Cerebellar cortex (tissue), 1 donor: ENCODE measurements at regions not wholly inside any gene's neighbourhood (a gene's known extent, or its start where the extent isn't known, plus 50 kb on each side); places are given as distances from the start of the nearest gene placed in this dataset.
"Not testable (repeated sequence)": the region's sequence is repeated elsewhere in the genome, so short reads cannot be mapped to it uniquely, and the experiment has no call there.

Source experiments
- DNase-seq: peaks from one replicate; pipeline ENCODE4 v3.0.0-alpha.2; 2015; ENCODE audit warnings: low spot score

DNA sequence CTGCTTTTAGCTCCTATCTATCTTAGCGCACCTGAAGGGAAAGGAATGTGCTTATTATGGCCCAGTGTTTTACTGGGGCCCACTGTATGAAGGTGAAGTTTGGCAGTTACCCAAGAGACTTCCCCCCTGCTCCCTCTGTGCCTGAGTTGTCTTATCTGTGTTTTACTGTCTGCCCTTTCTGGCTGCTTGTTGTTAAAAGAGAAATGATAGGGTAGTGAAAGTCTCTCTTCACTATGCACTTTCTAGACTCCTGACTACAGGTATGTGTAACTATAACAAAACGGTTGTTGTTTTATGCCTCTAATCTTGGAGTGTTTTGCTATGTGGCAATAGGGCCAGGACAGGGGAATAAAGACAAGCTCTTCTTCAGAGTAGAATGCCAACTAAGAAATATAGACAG, 326.9 kb downstream of the KIF20B start:
- no peak for DNase-seq

GRCh38 chr10:90031776-90032175, 330.4 kb downstream of the KIF20B start:
- no peak for DNase-seq

DNA sequence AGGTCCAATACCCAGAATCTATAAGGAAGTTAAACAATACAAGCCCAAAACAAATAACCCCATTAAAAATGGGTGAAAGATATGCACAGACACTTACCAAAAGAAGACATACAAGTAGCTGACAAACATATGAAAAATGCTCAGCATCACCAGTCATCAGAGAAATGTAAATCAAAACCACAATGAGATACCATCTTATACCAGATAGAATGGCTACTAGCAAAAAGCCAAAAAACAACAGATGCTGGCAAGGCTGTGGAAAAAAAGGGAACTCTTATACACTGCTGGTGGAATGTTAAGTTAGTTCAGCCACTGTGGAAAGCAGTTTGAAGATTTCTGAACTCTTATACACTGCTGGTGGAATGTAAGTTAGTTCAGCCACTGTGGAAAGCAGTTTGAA, 331.1 kb downstream of the KIF20B start:
- no peak for DNase-seq

DNA sequence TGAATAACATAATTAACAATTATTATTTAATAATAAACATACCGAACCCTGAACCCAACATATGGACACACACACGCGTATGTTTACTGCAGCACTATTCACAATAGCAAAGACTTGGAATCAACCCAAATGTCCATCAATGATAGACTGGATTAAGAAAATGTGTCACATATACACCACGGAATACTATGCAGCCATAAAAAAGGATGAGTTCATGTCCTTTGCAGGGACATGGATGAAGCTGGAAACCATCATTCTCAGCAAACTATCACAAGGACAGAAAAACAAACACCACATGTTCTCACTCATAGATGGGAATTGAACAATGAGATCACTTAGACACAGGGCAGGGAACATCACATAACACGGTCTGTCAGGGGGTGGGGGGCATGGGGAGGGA, 333.5 kb downstream of the KIF20B start:
- not testable (repeated sequence) for DNase-seq

GRCh38 chr10:90041585-90041984, 340.2 kb downstream of the KIF20B start:
- no peak for DNase-seq

- DNase-seq = no peak
Observed at GRCh38 chr10:90042075-90042474, 340.7 kb downstream of the KIF20B start.

DNA sequence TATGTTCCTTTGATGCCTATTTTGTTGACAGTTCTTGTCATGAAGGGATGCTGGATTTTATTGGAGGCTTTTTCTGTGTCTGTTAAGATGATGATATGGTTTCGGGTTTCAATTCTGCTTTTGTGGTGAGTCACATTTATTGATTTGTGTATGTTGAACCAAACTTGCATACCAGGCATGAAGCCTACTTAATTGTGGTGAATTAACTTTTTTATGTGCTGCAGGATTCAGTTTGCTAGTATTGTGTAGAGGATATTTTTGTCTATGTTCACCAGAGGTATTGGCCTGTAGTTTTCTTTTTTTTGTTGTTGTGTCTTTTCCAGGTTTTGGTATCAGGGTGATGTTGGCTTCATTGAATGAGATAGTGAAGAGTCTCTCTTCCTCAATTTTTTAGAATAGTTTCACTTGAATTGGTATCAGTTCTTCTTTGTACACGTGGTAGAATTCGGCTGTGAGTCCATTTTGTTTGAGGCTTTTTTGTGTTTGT, 345.9 kb downstream of the KIF20B start:
- DNase-seq = no peak

DNA sequence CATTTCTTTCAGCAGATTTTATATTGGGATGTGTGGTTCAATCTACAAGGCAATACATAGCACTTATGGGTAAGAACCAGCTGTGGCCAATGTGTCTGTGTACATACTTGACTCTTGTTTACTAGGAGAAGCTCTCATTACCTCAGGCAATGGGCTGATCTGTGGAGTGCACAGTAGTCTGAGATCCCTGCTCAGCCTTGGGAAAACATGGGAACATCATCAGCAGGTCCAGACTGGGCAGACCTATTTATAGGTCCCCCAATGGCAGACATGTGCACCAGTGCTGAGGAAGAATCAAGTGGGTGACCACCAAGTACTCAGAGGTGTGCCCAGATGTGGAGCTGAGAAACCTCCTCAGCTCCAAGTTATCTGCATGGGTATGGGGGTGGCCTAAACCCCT, 349.7 kb downstream of the KIF20B start:
- DNase-seq = no peak

- DNase-seq = no peak
Observed at GRCh38 chr10:90051474-90051873, 350.1 kb downstream of the KIF20B start.

DNA sequence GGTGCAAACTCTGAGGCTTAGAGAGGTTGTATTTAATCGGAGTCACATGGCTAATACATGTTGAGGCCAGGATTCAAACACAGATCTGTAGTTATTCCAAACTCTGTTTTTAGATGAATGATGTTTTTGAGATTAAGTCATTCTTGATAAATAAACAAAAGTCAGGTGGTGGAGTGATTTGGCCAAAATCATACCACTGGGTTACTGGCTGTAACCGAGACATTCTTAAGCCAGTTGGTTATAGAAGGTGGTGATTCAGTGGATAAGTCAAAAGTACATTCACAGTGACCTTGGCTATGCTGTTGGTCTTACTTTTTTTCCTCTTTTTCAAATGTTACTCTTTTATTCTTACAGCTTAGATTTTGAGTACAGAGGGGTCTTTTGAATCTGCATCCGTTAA, 361.4 kb downstream of the KIF20B start:
- no peak for DNase-seq

DNA sequence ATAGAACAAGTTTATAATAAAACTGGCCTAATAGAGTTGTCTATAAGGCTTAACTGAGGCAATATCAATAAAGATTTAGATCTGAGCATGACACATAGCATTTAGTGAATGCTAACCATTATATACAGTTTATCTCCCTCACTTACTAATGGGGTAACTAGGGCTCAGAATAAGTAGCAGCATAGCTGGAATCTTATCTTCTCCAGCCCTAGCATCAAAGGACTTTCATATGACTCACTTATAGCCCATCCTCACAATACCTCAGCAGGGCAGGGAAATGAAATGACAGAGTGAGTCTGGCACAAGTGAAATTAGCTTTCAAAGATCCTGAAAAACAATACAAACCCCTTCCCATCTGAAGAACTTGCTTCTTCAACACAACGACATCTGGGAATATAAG, 362.9 kb downstream of the KIF20B start:
- DNase-seq = no peak

GRCh38 chr10:90066435-90066834, 365.0 kb downstream of the KIF20B start:
- no peak for DNase-seq

DNA sequence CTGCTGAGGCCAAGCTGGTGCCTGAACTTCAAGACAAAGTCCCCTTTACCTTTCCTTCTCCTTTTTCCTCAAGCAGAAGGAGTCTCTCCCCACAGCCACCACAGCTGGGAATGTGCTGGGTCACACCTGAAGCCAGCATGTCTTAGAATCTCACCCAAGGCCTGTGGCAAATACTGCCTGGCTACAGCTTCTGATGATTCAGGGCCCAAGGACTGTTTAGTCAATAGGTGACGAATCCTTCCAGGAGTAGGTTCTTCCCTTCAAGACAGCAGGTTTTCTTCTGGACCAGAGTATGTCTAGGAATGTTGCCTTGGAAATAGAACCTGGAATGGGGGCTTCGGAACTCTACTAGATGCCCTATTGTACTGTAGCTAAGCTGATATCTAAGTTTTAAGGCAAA, 374.6 kb downstream of the KIF20B start:
- DNase-seq = no peak

DNA sequence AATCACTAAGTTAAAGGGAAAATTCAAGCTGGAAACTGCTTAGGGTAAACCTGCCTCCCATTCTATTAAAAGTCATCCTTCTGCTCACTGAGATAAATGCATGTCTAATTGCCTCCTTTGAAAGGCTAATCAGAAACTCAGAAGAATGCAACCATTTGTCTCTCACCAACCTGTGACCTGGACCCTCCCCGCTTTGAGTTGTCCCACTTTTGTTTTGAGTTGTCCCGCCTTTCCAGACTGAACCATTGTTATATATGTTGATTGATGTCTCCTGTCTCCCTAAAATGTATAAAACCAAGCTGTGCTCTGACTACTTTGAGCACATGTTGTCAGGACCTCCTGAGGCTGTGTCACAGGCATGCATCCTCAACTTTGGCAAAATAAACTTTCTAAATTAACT, 378.4 kb downstream of the KIF20B start:
- DNase-seq = no peak

DNA sequence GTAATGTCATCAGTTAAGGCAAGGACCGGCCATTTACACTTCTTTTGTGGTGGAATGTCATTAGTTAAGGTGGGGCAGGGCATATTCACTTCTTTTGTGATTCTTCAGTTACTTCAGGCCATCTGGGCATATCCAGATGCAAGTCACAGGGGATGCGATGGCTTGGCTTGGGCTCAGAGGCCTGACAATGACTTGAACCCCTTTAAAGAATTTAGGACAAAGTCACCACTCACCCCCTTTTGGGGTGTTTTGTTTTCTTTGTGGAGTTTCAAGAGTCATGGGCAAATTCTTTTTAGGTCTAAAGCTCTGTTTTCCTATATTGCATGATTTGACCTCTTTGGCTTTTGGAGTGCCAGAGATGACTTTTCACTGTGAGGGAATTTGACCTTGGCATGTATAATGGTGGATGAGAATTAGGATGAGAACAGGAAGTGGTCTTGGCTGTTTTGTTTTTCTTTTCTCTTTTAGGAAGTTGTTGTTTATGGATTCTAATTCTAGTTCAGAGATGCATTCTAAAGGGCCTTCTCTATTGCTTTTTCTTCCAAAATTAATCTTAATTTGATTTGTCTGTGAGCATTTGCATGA, 385.3 kb downstream of the KIF20B start:
- not testable (repeated sequence) for DNase-seq

GRCh38 chr10:90087197-90088023, 386.0 kb downstream of the KIF20B start:
- DNase-seq = no peak

DNA sequence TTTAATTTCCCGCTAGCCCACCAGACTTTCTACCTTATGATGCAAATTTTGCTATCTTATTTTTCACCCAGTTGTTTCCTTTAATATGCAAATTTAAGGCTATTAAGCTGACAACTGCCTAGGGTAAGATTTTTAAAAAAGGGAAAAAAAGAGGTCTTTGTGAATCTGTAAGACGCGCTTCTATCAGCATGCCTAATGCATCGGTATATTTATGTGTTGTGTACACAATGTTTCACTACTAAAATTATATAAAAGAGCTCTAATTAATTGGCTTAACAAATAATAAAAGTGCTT, 386.6 kb downstream of the KIF20B start:
- no peak for DNase-seq

GRCh38 chr10:90089719-90090118, 388.3 kb downstream of the KIF20B start:
- DNase-seq = no peak

- DNase-seq = no peak
Observed at GRCh38 chr10:90096196-90096595, 394.8 kb downstream of the KIF20B start.

DNA sequence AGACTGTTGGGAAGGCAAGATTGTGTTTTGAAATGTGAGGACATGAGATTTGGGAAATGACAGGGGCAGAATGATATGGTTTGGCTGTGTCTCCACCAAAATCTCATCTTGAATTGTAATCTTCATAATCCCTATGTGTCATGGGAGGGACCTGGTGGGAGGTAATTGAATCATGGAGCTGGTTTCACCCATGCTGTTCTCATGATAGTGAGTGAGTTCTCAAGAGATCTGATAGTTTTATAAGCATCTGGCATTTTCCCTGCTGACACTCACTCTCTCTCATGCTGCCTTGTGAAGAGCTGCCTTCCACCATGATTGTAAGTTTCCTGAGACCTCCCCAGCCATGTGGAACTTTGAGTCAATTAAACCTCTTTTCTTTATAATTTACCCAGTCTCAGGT, 406.2 kb downstream of the KIF20B start:
- not testable (repeated sequence) for DNase-seq

GRCh38 chr10:90111671-90112070, 410.3 kb downstream of the KIF20B start:
- DNase-seq = no peak

- no peak for DNase-seq
Observed at GRCh38 chr10:90112681-90113080, 411.3 kb downstream of the KIF20B start.

GRCh38 chr10:90118567-90118966, 417.2 kb downstream of the KIF20B start:
- DNase-seq = not testable (repeated sequence)
